ENCODE measurements at regions not wholly inside any gene's neighbourhood (a gene's known extent, or its start where the extent isn't known, plus 50 kb on each side); places are given as distances from the start of the nearest gene placed in this dataset.
A peak's percentile ranks its signal among the peaks of the same experiment; 100 is the strongest.

DNA sequence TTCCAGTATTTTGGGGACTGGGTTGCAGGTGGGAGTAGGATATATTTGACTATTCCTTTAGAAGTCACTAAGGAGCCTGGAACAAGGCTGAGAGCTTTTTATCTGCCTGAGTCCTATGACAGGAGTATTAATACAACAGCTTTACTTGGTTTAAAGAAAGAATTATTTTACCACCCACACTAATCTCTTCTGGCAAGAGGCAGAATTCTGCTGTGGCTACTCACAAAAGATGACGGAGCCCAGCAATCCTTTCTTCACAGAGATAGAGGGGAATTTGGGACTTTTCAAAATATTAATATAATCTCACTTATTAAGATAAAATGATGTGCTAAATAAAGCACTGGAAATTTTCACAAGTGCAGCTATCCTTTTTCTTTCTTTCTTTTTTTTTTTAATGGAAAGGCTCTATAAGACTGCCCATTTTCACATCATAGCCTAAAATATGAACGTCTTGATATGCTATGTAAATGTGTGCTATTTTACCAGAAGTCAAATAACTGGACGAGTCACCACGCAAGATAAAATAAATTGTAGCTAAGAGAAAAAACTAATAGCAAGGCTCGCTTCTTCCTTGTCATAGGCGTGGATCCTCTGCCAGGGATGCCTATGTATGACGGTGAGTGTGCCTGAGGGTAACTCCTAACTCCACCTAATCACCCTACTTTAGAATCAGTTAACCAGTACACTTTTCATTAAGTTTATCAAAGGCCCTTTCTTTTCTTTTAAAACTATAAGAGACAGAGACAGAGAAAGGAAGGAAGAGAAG is 76.3 kb downstream of the ZNF608 start:
- Histone ChIP-seq H3K4me3 (no peak overlapping the region), H3K27me3 (no peaks in the 10 kb centered on the region), H3K4me1 (peaks cover 29 to 59% (median 38%) of the 10 kb centered on the region in 3 donors), H3K36me3 (no peaks in the 10 kb centered on the region), H3K9me3 (no peaks in the 10 kb centered on the region), H3K27ac (peak overlapping the region in 2 of 4 donors; percentile 10 to 23)
- 60 to 63% methylated on average over 7 of the region's 7 CpGs for WGBS, 2 donors
- ATAC-seq (peak in 1 of 4 donors; percentile 16), DNase-seq (no peak), FAIRE-seq (no peak)
- intact Hi-C loops (cut with DNase I) = loop anchor here in 1 of 3 donors (10.0 kb wide), 1 partner anchor 65 kb away; no protein-coding TSS in a partner anchor
- TF ChIP-seq, protein P1, sequence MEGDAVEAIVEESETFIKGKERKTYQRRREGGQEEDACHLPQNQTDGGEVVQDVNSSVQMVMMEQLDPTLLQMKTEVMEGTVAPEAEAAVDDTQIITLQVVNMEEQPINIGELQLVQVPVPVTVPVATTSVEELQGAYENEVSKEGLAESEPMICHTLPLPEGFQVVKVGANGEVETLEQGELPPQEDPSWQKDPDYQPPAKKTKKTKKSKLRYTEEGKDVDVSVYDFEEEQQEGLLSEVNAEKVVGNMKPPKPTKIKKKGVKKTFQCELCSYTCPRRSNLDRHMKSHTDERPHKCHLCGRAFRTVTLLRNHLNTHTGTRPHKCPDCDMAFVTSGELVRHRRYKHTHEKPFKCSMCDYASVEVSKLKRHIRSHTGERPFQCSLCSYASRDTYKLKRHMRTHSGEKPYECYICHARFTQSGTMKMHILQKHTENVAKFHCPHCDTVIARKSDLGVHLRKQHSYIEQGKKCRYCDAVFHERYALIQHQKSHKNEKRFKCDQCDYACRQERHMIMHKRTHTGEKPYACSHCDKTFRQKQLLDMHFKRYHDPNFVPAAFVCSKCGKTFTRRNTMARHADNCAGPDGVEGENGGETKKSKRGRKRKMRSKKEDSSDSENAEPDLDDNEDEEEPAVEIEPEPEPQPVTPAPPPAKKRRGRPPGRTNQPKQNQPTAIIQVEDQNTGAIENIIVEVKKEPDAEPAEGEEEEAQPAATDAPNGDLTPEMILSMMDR (IDR thresholded peaks at IDR 0.05) = no peak

- Histone ChIP-seq H3K4me1 (peaks cover 27 to 56% (median 39%) of the 10 kb centered on the region in 3 donors), H3K27ac (no peak overlapping the region), H3K9me3 (no peaks in the 10 kb centered on the region), H3K27me3 (no peaks in the 10 kb centered on the region), H3K4me3 (no peak overlapping the region), H3K36me3 (no peaks in the 10 kb centered on the region)
- TF ChIP-seq, protein P1 (IDR thresholded peaks at IDR 0.05) = no peak
- ATAC-seq = no peak
- WGBS, 2 donors = 89% methylated on average over 4 of the region's 4 CpGs
- no peak for FAIRE-seq
- intact Hi-C loops (cut with DNase I) = loop anchor here in 1 of 3 donors (10.0 kb wide), 1 partner anchor 66 kb away; no protein-coding TSS in a partner anchor
- DNase-seq = no peak
Observed at GRCh38 chr5:124669300-124669648, 77.2 kb downstream of the ZNF608 start.

- H3K4me1 ChIP-seq = peaks cover 33 to 58% (median 41%) of the 10 kb centered on the region in 3 donors
- 81 to 83% methylated on average over 7 of the region's 7 CpGs for WGBS, 2 donors
- no peak overlapping the region for H3K27ac ChIP-seq
Observed at GRCh38 chr5:124668353-124669299, 77.8 kb downstream of the ZNF608 start.

GRCh38 chr5:124665625-124666024 is 80.8 kb downstream of the ZNF608 start:
- no peaks in the 10 kb centered on the region for H3K36me3 ChIP-seq
- FAIRE-seq (no peak), DNase-seq (no peak), ATAC-seq (no peak)
- no peak overlapping the region for H3K27ac ChIP-seq
- H3K27me3 ChIP-seq = no peaks in the 10 kb centered on the region
- no peaks in the 10 kb centered on the region for H3K9me3 ChIP-seq
- intact Hi-C loops (cut with DNase I) = loop anchor here in 1 of 3 donors (10.0 kb wide), 1 partner anchor 69 kb away; no protein-coding TSS in a partner anchor
- peaks cover 47 to 69% (median 56%) of the 10 kb centered on the region in 3 donors for H3K4me1 ChIP-seq
- no peak overlapping the region for H3K4me3 ChIP-seq
- TF ChIP-seq, protein P1 (IDR thresholded peaks at IDR 0.05) = no peak

More at GRCh38 chr5:124668353-124669299, 77.8 kb downstream of the ZNF608 start:
- Histone ChIP-seq H3K9me3 (no peaks in the 10 kb centered on the region), H3K4me3 (no peak overlapping the region), H3K27me3 (no peaks in the 10 kb centered on the region), H3K36me3 (no peaks in the 10 kb centered on the region)
- intact Hi-C loops (cut with DNase I) = loop anchor here in 1 of 3 donors (10.0 kb wide), 1 partner anchor 66 kb away; no protein-coding TSS in a partner anchor
- TF ChIP-seq, protein P1 (IDR thresholded peaks at IDR 0.05) = no peak
- ATAC-seq (no peak), DNase-seq (no peak), FAIRE-seq (no peak)
